ENCODE measurements at regions not wholly inside any gene's neighbourhood (a gene's known extent, or its start where the extent isn't known, plus 50 kb on each side); places are given as distances from the start of the nearest gene placed in this dataset.

DNA sequence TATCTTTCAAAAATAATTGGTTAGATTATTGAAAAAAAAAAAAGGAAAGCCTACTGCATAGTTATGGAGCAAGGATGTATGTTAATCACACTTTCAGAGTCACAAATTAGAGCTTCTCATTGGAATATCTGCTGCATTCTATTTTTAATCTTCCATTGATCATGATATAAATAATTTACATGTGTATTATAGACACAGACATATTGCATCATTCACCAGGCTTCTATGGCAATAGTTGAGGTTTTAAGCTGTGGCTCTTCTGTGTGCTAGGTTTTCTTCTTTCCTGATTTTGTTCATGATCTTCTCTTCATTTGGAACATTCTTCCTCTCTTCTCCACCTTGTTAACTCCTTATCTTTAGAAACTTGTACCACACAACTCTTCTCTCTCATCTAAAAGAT, 123.2 kb upstream of the HMCN1 start:
- TF ChIP-seq, protein P1, sequence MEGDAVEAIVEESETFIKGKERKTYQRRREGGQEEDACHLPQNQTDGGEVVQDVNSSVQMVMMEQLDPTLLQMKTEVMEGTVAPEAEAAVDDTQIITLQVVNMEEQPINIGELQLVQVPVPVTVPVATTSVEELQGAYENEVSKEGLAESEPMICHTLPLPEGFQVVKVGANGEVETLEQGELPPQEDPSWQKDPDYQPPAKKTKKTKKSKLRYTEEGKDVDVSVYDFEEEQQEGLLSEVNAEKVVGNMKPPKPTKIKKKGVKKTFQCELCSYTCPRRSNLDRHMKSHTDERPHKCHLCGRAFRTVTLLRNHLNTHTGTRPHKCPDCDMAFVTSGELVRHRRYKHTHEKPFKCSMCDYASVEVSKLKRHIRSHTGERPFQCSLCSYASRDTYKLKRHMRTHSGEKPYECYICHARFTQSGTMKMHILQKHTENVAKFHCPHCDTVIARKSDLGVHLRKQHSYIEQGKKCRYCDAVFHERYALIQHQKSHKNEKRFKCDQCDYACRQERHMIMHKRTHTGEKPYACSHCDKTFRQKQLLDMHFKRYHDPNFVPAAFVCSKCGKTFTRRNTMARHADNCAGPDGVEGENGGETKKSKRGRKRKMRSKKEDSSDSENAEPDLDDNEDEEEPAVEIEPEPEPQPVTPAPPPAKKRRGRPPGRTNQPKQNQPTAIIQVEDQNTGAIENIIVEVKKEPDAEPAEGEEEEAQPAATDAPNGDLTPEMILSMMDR (IDR thresholded peaks at IDR 0.05), result no peak
- no peak for TF ChIP-seq POLR2A (IDR thresholded peaks at IDR 0.05)

All from tibial nerve (tissue), 3 donors.